ENCODE measurements at regions not wholly inside any gene's neighbourhood (a gene's known extent, or its start where the extent isn't known, plus 50 kb on each side); places are given as distances from the start of the nearest gene placed in this dataset.
"Not testable (repeated sequence)": the region's sequence is repeated elsewhere in the genome, so short reads cannot be mapped to it uniquely, and the experiment has no call there.

- DNase-seq (ENCODE audit: low read depth in 2 of 2), result no peak
Observed at GRCh38 chr12:13924286-13924685, 57.1 kb downstream of the GRIN2B start.

GRCh38 chr12:13918897-13919296, 62.5 kb downstream of the GRIN2B start:
- no peak for DNase-seq (ENCODE audit: low read depth in 2 of 2)

- no peak for DNase-seq (ENCODE audit: low read depth in 2 of 2)
Observed at GRCh38 chr12:13915096-13915495, 66.3 kb downstream of the GRIN2B start.

- no peak for DNase-seq (ENCODE audit: low read depth in 2 of 2)
Observed at GRCh38 chr12:13913371-13913770, 68.0 kb downstream of the GRIN2B start.

GRCh38 chr12:13911756-13912554, 69.4 kb downstream of the GRIN2B start:
- no peak for DNase-seq (ENCODE audit: low read depth in 2 of 2)

- no peak for DNase-seq (ENCODE audit: low read depth in 2 of 2)
Observed at GRCh38 chr12:13905794-13906193, 75.6 kb downstream of the GRIN2B start.

- DNase-seq (ENCODE audit: low read depth in 2 of 2), result no peak
Observed at GRCh38 chr12:13900718-13901117, 80.7 kb downstream of the GRIN2B start.

GRCh38 chr12:13898387-13898786, 83.0 kb downstream of the GRIN2B start:
- not testable (repeated sequence) for DNase-seq (ENCODE audit: low read depth in 2 of 2)

GRCh38 chr12:13897811-13898210, 83.6 kb downstream of the GRIN2B start:
- DNase-seq (ENCODE audit: low read depth in 2 of 2), result no peak

GRCh38 chr12:13896063-13896626, 85.3 kb downstream of the GRIN2B start:
- DNase-seq (ENCODE audit: low read depth in 2 of 2), result no peak

GRCh38 chr12:13891902-13892301, 89.5 kb downstream of the GRIN2B start:
- DNase-seq (ENCODE audit: low read depth in 2 of 2), result no peak

GRCh38 chr12:13890943-13891342, 90.5 kb downstream of the GRIN2B start:
- no peak for DNase-seq (ENCODE audit: low read depth in 2 of 2)

GRCh38 chr12:13887779-13888388, 93.5 kb downstream of the GRIN2B start:
- DNase-seq (ENCODE audit: low read depth in 2 of 2), result no peak

GRCh38 chr12:13882176-13882575, 99.2 kb downstream of the GRIN2B start:
- no peak for DNase-seq (ENCODE audit: low read depth in 2 of 2)

- DNase-seq (ENCODE audit: low read depth in 2 of 2), result no peak
Observed at GRCh38 chr12:13880613-13881012, 100.8 kb downstream of the GRIN2B start.

GRCh38 chr12:13875744-13876143, 105.7 kb downstream of the GRIN2B start:
- DNase-seq (ENCODE audit: low read depth in 2 of 2), result no peak

- no peak for DNase-seq (ENCODE audit: low read depth in 2 of 2)
Observed at GRCh38 chr12:13870255-13870654, 111.1 kb downstream of the GRIN2B start.

GRCh38 chr12:13864081-13864673, 117.2 kb downstream of the GRIN2B start:
- DNase-seq (ENCODE audit: low read depth in 2 of 2), result peak; percentile 28

GRCh38 chr12:13857750-13858149, 123.7 kb downstream of the GRIN2B start:
- DNase-seq (ENCODE audit: low read depth in 2 of 2), result no peak

- DNase-seq (ENCODE audit: low read depth in 2 of 2), result no peak
Observed at GRCh38 chr12:13853471-13853870, 127.9 kb downstream of the GRIN2B start.

- no peak for DNase-seq (ENCODE audit: low read depth in 2 of 2)
Observed at GRCh38 chr12:13851828-13852227, 129.6 kb downstream of the GRIN2B start.

GRCh38 chr12:13849456-13849855, 131.9 kb downstream of the GRIN2B start:
- DNase-seq (ENCODE audit: low read depth in 2 of 2), result no peak

GRCh38 chr12:13843841-13844240, 137.6 kb downstream of the GRIN2B start:
- no peak for DNase-seq (ENCODE audit: low read depth in 2 of 2)
